ENCODE measurements at regions not wholly inside any gene's neighbourhood (a gene's known extent, or its start where the extent isn't known, plus 50 kb on each side); places are given as distances from the start of the nearest gene placed in this dataset.
"Not testable (repeated sequence)": the region's sequence is repeated elsewhere in the genome, so short reads cannot be mapped to it uniquely, and the experiment has no call there.

DNA sequence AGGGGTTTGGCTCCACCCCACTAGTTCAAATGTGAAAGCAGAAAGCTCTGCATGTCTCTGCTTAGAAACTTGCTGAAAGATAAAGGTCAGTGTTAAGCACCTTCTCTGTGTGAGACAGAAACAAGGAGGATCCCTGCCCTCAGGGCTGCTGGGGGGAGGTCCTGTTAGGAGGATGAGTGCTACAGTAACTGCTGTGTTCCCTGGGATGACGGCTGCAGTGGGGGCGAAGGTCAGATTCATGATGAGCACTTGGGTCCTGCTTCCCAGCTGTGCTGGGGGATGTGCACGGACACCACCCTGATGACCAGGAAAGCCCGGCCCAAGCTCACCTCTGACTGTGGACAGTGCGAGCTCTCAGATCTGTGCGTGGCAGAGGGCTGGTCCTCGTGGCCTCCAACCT is 252.6 kb downstream of the DLL1 start:
- FAIRE-seq (no peak), DNase-seq (ENCODE audit: low read depth) (no peak)
- Histone ChIP-seq H3K4me3 (ENCODE audit: low read depth, low read length) (no peak overlapping the region), H3K27me3 (ENCODE audit: control insufficient read depth, insufficient read depth, low read length) (no peaks in the 10 kb centered on the region), H3K36me3 (ENCODE audit: control insufficient read depth, insufficient read depth, low read length) (no peaks in the 10 kb centered on the region)
- TF ChIP-seq, protein P1, sequence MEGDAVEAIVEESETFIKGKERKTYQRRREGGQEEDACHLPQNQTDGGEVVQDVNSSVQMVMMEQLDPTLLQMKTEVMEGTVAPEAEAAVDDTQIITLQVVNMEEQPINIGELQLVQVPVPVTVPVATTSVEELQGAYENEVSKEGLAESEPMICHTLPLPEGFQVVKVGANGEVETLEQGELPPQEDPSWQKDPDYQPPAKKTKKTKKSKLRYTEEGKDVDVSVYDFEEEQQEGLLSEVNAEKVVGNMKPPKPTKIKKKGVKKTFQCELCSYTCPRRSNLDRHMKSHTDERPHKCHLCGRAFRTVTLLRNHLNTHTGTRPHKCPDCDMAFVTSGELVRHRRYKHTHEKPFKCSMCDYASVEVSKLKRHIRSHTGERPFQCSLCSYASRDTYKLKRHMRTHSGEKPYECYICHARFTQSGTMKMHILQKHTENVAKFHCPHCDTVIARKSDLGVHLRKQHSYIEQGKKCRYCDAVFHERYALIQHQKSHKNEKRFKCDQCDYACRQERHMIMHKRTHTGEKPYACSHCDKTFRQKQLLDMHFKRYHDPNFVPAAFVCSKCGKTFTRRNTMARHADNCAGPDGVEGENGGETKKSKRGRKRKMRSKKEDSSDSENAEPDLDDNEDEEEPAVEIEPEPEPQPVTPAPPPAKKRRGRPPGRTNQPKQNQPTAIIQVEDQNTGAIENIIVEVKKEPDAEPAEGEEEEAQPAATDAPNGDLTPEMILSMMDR (IDR thresholded peaks at IDR 0.05; ENCODE audit: insufficient read depth, low read length, severe bottlenecking) = no peak

GRCh38 chr6:170037541-170038250 is 253.2 kb downstream of the DLL1 start:
- no peak overlapping the region for H3K4me3 ChIP-seq (ENCODE audit: low read depth, low read length)
- peaks cover 2% of the 10 kb centered on the region for H3K27me3 ChIP-seq (ENCODE audit: control insufficient read depth, insufficient read depth, low read length)
- FAIRE-seq (no peak), DNase-seq (ENCODE audit: low read depth) (no peak)
- H3K36me3 ChIP-seq (ENCODE audit: control insufficient read depth, insufficient read depth, low read length) = no peaks in the 10 kb centered on the region
- TF ChIP-seq, protein P1 (IDR thresholded peaks at IDR 0.05; ENCODE audit: insufficient read depth, low read length, severe bottlenecking) = no peak

DNA sequence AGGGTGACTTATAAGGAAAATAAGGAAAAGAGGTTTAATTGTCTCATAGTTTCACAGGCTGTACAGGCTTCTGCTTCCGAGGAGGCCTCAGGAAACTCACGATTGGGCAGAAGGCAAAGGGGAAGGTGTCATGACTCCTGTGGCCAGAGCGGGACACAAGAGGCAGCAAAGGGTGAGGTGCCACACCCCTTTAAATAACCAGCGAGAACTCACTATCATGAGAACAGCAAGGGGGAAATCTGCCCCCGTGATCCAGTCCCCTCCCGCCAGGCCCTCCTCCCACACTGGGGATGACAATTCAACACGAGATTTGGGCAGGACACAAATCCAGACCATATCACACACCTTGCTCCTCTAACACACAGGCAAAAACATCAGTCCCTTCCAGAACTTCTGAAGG is 254.0 kb downstream of the DLL1 start:
- TF ChIP-seq, protein P1 (IDR thresholded peaks at IDR 0.05; ENCODE audit: insufficient read depth, low read length, severe bottlenecking) = no peak
- Histone ChIP-seq H3K27me3 (ENCODE audit: control insufficient read depth, insufficient read depth, low read length) (peaks cover 2% of the 10 kb centered on the region), H3K4me3 (ENCODE audit: low read depth, low read length) (no peak overlapping the region), H3K36me3 (ENCODE audit: control insufficient read depth, insufficient read depth, low read length) (no peaks in the 10 kb centered on the region)
- FAIRE-seq (no peak), DNase-seq (ENCODE audit: low read depth) (no peak)

DNA sequence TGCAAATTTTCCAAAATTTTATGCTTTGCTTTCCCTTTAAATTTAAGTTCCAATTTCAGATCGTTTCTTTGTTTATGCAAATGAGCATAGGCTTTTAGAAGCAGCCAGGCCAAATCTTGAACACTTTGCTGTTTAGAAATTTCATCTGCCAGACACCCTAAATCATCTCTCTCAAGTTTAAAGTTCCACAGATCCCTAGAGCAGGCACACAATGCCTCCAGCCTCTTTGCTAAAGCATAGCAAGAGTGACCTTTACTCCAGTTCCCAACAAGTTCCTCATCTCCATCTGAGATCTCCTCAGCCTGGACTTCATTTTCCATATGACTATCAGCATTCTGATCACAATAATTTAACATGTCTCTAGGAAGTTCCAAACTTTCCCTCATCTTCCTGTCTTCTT is 254.5 kb downstream of the DLL1 start:
- not testable (repeated sequence) for FAIRE-seq; DNase-seq (ENCODE audit: low read depth); H3K4me3 ChIP-seq (ENCODE audit: low read depth, low read length); H3K27me3 ChIP-seq (ENCODE audit: control insufficient read depth, insufficient read depth, low read length); H3K36me3 ChIP-seq (ENCODE audit: control insufficient read depth, insufficient read depth, low read length)

DNA sequence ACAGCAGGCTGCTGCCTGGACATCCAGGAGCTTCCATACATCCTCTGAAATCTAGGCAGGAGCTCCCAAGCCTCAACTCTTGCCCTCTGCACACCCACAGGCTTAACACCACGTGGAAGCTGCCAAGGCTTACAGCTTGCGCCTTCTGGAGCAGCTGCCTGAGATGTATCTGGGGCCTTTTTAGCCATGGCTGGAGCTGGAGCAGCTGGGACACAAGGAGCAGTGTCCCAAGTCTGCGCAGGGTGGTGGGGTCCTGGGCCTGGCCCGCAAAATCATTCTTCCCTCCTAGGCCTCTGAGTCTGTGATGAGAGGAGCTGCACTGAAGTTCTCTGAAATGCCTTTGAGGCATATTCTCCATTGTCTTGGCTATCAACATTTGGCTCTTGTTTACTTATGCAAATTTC is 255.0 kb downstream of the DLL1 start:
- TF ChIP-seq, protein P1 (IDR thresholded peaks at IDR 0.05; ENCODE audit: insufficient read depth, low read length, severe bottlenecking) = no peak

GRCh38 chr6:170035044-170035443 is 255.8 kb downstream of the DLL1 start:
- Histone ChIP-seq H3K4me3 (ENCODE audit: low read depth, low read length) (no peak overlapping the region), H3K36me3 (ENCODE audit: control insufficient read depth, insufficient read depth, low read length) (no peaks in the 10 kb centered on the region), H3K27me3 (ENCODE audit: control insufficient read depth, insufficient read depth, low read length) (peaks cover 2% of the 10 kb centered on the region)
- DNase-seq (ENCODE audit: low read depth) (no peak), FAIRE-seq (peak; percentile 36)
- TF ChIP-seq, protein P1 (IDR thresholded peaks at IDR 0.05; ENCODE audit: insufficient read depth, low read length, severe bottlenecking) = no peak

More for the DNA sequence above, 255.0 kb downstream of the DLL1 start:
- Histone ChIP-seq H3K27me3 (ENCODE audit: control insufficient read depth, insufficient read depth, low read length) (peaks cover 2% of the 10 kb centered on the region), H3K36me3 (ENCODE audit: control insufficient read depth, insufficient read depth, low read length) (no peaks in the 10 kb centered on the region), H3K4me3 (ENCODE audit: low read depth, low read length) (no peak overlapping the region)
- FAIRE-seq (no peak), DNase-seq (ENCODE audit: low read depth) (no peak)
